BLaER1 (cell line): ENCODE measurements at regions not wholly inside any gene's neighbourhood (a gene's known extent, or its start where the extent isn't known, plus 50 kb on each side); places are given as distances from the start of the nearest gene placed in this dataset.
"Not testable (repeated sequence)": the region's sequence is repeated elsewhere in the genome, so short reads cannot be mapped to it uniquely, and the experiment has no call there.

Experiments
- H3K27ac ChIP-seq: shearing (Covaris generic); formaldehyde crosslinking; 2 replicates; pipeline ENCODE4 v1.8.1; 2022
- H3K27me3 ChIP-seq: shearing (Covaris generic); formaldehyde crosslinking; 2 replicates; pipeline ENCODE4 v1.8.1; 2022
- H3K36me3 ChIP-seq: shearing (Covaris generic); formaldehyde crosslinking; 2 replicates; pipeline ENCODE4 v1.8.1; 2022
- H3K4me1 ChIP-seq: shearing (Covaris generic); formaldehyde crosslinking; 2 replicates; pipeline ENCODE4 v1.8.1; 2022
- H3K4me2 ChIP-seq: shearing (Covaris generic); formaldehyde crosslinking; 2 replicates; pipeline ENCODE4 v1.8.1; 2022
- H3K4me3 ChIP-seq: shearing (Covaris generic); formaldehyde crosslinking; 2 replicates; pipeline ENCODE4 v1.8.1; 2022
- H3K9ac ChIP-seq: shearing (Covaris generic); formaldehyde crosslinking; 2 replicates; pipeline ENCODE4 v1.8.1; 2022
- H3K9me3 ChIP-seq: shearing (Covaris generic); formaldehyde crosslinking; 2 replicates; pipeline ENCODE4 v1.8.1; 2022
- H4K20me1 ChIP-seq: shearing (Covaris generic); formaldehyde crosslinking; 2 replicates; pipeline ENCODE4 v1.8.1; 2022

GRCh38 chr1:149390173-149390926 lies 84.5 kb upstream of the NBPF19 start:
- not testable (repeated sequence) for H3K9me3 ChIP-seq, H3K4me2 ChIP-seq, H3K36me3 ChIP-seq, H3K27ac ChIP-seq, H3K4me1 ChIP-seq, H3K27me3 ChIP-seq, H4K20me1 ChIP-seq
- Histone ChIP-seq H3K9ac (peak overlapping the region; percentile 63; the same call in 1 of the 2 replicates), H3K4me3 (peak overlapping the region; percentile 67)

- H3K4me1 ChIP-seq, H3K27ac ChIP-seq, H4K20me1 ChIP-seq, H3K36me3 ChIP-seq, H3K27me3 ChIP-seq, H3K4me2 ChIP-seq, H3K9me3 ChIP-seq: not testable (repeated sequence)
- Histone ChIP-seq H3K9ac (peak overlapping the region; percentile 63; the same call in 1 of the 2 replicates), H3K4me3 (peak overlapping the region; percentile 67)
Observed at GRCh38 chr1:149390931-149391330, 83.9 kb upstream of the NBPF19 start.

GRCh38 chr1:149395802-149396201 lies 79.0 kb upstream of the NBPF19 start:
- H3K9ac ChIP-seq, H3K27me3 ChIP-seq, H3K4me2 ChIP-seq, H4K20me1 ChIP-seq, H3K36me3 ChIP-seq, H3K9me3 ChIP-seq, H3K27ac ChIP-seq, H3K4me3 ChIP-seq, H3K4me1 ChIP-seq: not testable (repeated sequence)

GRCh38 chr1:149398527-149398926 lies 76.3 kb upstream of the NBPF19 start:
- not testable (repeated sequence) for H3K4me1 ChIP-seq, H4K20me1 ChIP-seq, H3K9ac ChIP-seq, H3K27ac ChIP-seq, H3K27me3 ChIP-seq, H3K36me3 ChIP-seq, H3K4me3 ChIP-seq, H3K4me2 ChIP-seq, H3K9me3 ChIP-seq

GRCh38 chr1:149408404-149408803 lies 66.4 kb upstream of the NBPF19 start:
- H3K4me1 ChIP-seq, H4K20me1 ChIP-seq, H3K4me3 ChIP-seq, H3K4me2 ChIP-seq, H3K9ac ChIP-seq, H3K27ac ChIP-seq, H3K9me3 ChIP-seq, H3K27me3 ChIP-seq, H3K36me3 ChIP-seq: not testable (repeated sequence)

GRCh38 chr1:149415373-149415772 lies 59.5 kb upstream of the NBPF19 start:
- H3K36me3 ChIP-seq, result not testable (repeated sequence)

GRCh38 chr1:149418782-149419181 lies 56.1 kb upstream of the NBPF19 start:
- not testable (repeated sequence) for H3K27me3 ChIP-seq, H3K4me2 ChIP-seq, H3K27ac ChIP-seq, H4K20me1 ChIP-seq, H3K4me3 ChIP-seq, H3K9me3 ChIP-seq, H3K9ac ChIP-seq, H3K4me1 ChIP-seq, H3K36me3 ChIP-seq

More at GRCh38 chr1:149415373-149415772, 59.5 kb upstream of the NBPF19 start:
- H3K9ac ChIP-seq, H3K27me3 ChIP-seq, H3K27ac ChIP-seq, H3K4me1 ChIP-seq, H3K4me3 ChIP-seq, H3K4me2 ChIP-seq, H3K9me3 ChIP-seq, H4K20me1 ChIP-seq: not testable (repeated sequence)

- H3K9me3 ChIP-seq, H3K9ac ChIP-seq: not testable (repeated sequence)
Observed at GRCh38 chr1:149423122-149423521, 51.7 kb upstream of the NBPF19 start.

More at GRCh38 chr1:149423122-149423521, 51.7 kb upstream of the NBPF19 start:
- H3K4me3 ChIP-seq, H4K20me1 ChIP-seq, H3K27me3 ChIP-seq, H3K4me2 ChIP-seq, H3K4me1 ChIP-seq, H3K36me3 ChIP-seq, H3K27ac ChIP-seq: not testable (repeated sequence)
